ENCODE measurements at regions not wholly inside any gene's neighbourhood (a gene's known extent, or its start where the extent isn't known, plus 50 kb on each side); places are given as distances from the start of the nearest gene placed in this dataset.

DNA sequence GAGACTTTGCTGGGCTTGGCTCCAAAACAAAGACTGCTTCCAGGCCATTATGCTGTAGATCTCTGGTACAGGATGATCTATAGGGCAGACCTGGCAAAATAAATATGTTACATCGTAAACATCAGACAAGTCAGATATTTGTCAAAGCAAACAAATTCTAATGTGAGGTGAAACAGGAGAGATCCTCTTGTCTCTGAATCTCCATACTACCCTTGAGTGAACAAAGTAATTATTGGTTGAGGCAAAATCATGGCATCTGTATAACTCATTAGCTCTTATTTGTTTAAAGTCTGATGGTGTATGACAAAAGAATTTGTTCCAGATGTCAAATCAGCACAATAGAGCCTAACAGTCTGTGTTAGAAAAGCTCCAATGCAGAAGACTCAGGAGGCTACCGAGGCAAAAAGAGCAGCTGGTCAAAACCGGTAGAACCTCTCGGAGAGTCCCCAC is 1291.5 kb downstream of the TYW1 start:
- no peak overlapping the region for H3K14ac ChIP-seq (ENCODE audit: insufficient read length)
- H4K8ac ChIP-seq (ENCODE audit: extremely low read depth, insufficient read depth, low read length): no peak overlapping the region
- H2BK120ac ChIP-seq (replicated peaks; ENCODE audit: low read depth, low read length): no peak overlapping the region
- H3K9me3 ChIP-seq (ENCODE audit: insufficient read depth in 2 of 2, low read depth in 1 of 2, low read length in 1 of 2): no peaks in the 10 kb centered on the region; a peak in 2 of 4 replicates
- H4K20me1 ChIP-seq (replicated peaks in 1 of 2; ENCODE audit: control insufficient read depth in 1 of 2, insufficient read depth in 2 of 2, low read length in 2 of 2): no peaks in the 10 kb centered on the region
- no peak overlapping the region for H3K4me3 ChIP-seq (ENCODE audit: extremely low read depth in 1 of 4, insufficient read depth in 2 of 4, low read depth in 3 of 4, low read length in 4 of 4)
- no peaks in the 10 kb centered on the region for H3K79me1 ChIP-seq (ENCODE audit: low read depth, low read length)
- no peak for FAIRE-seq
- H3K36me3 ChIP-seq (ENCODE audit: control insufficient read depth in 2 of 4, insufficient read depth in 4 of 4, low read length in 3 of 4): no peaks in the 10 kb centered on the region
- H3K79me2 ChIP-seq (ENCODE audit: control insufficient read depth in 1 of 2, insufficient read depth in 2 of 2, low read length in 2 of 2): no peaks in the 10 kb centered on the region
- ChIA-PET CTCF (ENCODE audit: partially characterized antibody) (interaction anchor here (0.6 to 0.7 kb wide), 2 partner anchors 19 to 37 kb away, joined by 3 read pairs; no protein-coding TSS in a partner anchor), POLR2A (ENCODE audit: partially characterized antibody) (no interaction called here)
- 92% methylated on average over 4 of the region's 4 CpGs; no CpG with 5 or more reads in 1 of the 2 experiments for WGBS, 2 experiments (ENCODE audit: extremely low coverage in 1 of 2, insufficient coverage in 1 of 2, insufficient read length in 1 of 2, insufficient replicate concordance in 2 of 2, low coverage in 1 of 2, low lambda C conversion rate in 2 of 2, missing lambda C conversion rate in 1 of 2)
- no peak overlapping the region for H3K4ac ChIP-seq (replicated peaks; ENCODE audit: insufficient read length, low read depth, low read length)
- no peak overlapping the region for H2BK15ac ChIP-seq (ENCODE audit: low read length)
- no peak overlapping the region for H3K4me2 ChIP-seq (ENCODE audit: insufficient read depth in 1 of 2, low read depth in 2 of 2, low read length in 2 of 2)
- no peak overlapping the region for H2BK5ac ChIP-seq (ENCODE audit: low read depth, low read length)
- H3K27me3 ChIP-seq (replicated peaks in 1 of 4; ENCODE audit: control insufficient read depth in 3 of 4, extremely low read depth in 1 of 4, insufficient read depth in 3 of 4, low read length in 3 of 4): no peaks in the 10 kb centered on the region
- H3K23ac ChIP-seq (ENCODE audit: insufficient read length): no peak overlapping the region
- H2BK12ac ChIP-seq (ENCODE audit: low read depth, low read length): no peak overlapping the region
- H3K18ac ChIP-seq (ENCODE audit: extremely low read depth, low read length): no peak overlapping the region
- no peak overlapping the region for H2BK20ac ChIP-seq (ENCODE audit: low read length)
- H2AK5ac ChIP-seq (ENCODE audit: low read depth, low read length): no peak overlapping the region
- H3K27ac ChIP-seq (ENCODE audit: low read depth, low read length): no peak overlapping the region
- no peak overlapping the region for H3K56ac ChIP-seq (replicated peaks; ENCODE audit: insufficient read length, low read depth, low read length)
- H3K4me1 ChIP-seq (replicated peaks in 1 of 4; ENCODE audit: control insufficient read depth in 3 of 4, insufficient read depth in 4 of 4, low read length in 3 of 4): no peaks in the 10 kb centered on the region
- no peak overlapping the region for H4K5ac ChIP-seq (ENCODE audit: insufficient read length, low read depth, low read length)
- no peak overlapping the region for H3K9ac ChIP-seq (replicated peaks in 1 of 4; ENCODE audit: extremely low read depth in 1 of 4, low read depth in 3 of 4, low read length in 3 of 4)
- H4K91ac ChIP-seq (replicated peaks; ENCODE audit: insufficient read length, low read length): no peak overlapping the region
- DNase-seq (ENCODE audit: low read depth in 1 of 2, low spot score in 2 of 2): no peak
- no peak overlapping the region for H2AFZ ChIP-seq (ENCODE audit: low read length)
- H3K23me2 ChIP-seq (ENCODE audit: low read depth, low read length): no peaks in the 10 kb centered on the region
- no peak for TF ChIP-seq RAD21 (IDR thresholded peaks at IDR 0.05 in 1 of 2, conservative IDR thresholded peaks at IDR 0.05 in 1 of 2; ENCODE audit: low read depth in 2 of 2, low read length in 2 of 2)
- no peak for TF ChIP-seq SP4 (IDR thresholded peaks at IDR 0.05; ENCODE audit: low read length)
- TF ChIP-seq NRF1 (IDR thresholded peaks at IDR 0.05; ENCODE audit: low read depth, low read length): no peak
- TF ChIP-seq, protein P1, sequence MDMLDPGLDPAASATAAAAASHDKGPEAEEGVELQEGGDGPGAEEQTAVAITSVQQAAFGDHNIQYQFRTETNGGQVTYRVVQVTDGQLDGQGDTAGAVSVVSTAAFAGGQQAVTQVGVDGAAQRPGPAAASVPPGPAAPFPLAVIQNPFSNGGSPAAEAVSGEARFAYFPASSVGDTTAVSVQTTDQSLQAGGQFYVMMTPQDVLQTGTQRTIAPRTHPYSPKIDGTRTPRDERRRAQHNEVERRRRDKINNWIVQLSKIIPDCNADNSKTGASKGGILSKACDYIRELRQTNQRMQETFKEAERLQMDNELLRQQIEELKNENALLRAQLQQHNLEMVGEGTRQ (IDR thresholded peaks at IDR 0.05; ENCODE audit: low read length): no peak
- TF ChIP-seq YY1 (IDR thresholded peaks at IDR 0.05; ENCODE audit: low read depth, low read length): no peak
- no peak for TF ChIP-seq CBX8 (IDR thresholded peaks at IDR 0.05; ENCODE audit: borderline replicate concordance, low read depth, low read length)
- no peak for TF ChIP-seq KDM5A (IDR thresholded peaks at IDR 0.05; ENCODE audit: low read length)
- no peak for TF ChIP-seq SP2 (IDR thresholded peaks at IDR 0.05; ENCODE audit: low read length)
- TF ChIP-seq SIN3A (conservative IDR thresholded peaks at IDR 0.05 in 1 of 2, IDR thresholded peaks at IDR 0.05 in 1 of 2; ENCODE audit: low read depth in 1 of 2, low read length in 2 of 2): no peak
- TF ChIP-seq RBBP5 (IDR thresholded peaks at IDR 0.05; ENCODE audit: borderline replicate concordance, low read depth, low read length): no peak
- no peak for TF ChIP-seq ZNF274 (IDR thresholded peaks at IDR 0.05; ENCODE audit: borderline replicate concordance, extremely low read depth, low read length)
- TF ChIP-seq EZH2 (IDR thresholded peaks at IDR 0.05; ENCODE audit: low read depth, low read length, severe bottlenecking): no peak
- TF ChIP-seq SRF (IDR thresholded peaks at IDR 0.05; ENCODE audit: low read depth, low read length): no peak
- no peak for TF ChIP-seq TBP (IDR thresholded peaks at IDR 0.05; ENCODE audit: low read depth, low read length)

All from H1 (cell line).